Sigmoid colon (tissue), 6 donors: ENCODE measurements at regions not wholly inside any gene's neighbourhood (a gene's known extent, or its start where the extent isn't known, plus 50 kb on each side); places are given as distances from the start of the nearest gene placed in this dataset.

Experiments
- DNase-seq: peaks from one replicate; pipeline ENCODE4 v3.0.0-alpha.2; 2019
- H3K27ac ChIP-seq, 4 donors: fragments of 200-600 bp; sonication (generic); one replicate each; pipeline ENCODE4 v1.5.1; 2016 to 2019; ENCODE audit warnings: mild to moderate bottlenecking in 1 of 4
- H3K27me3 ChIP-seq, 3 donors: fragments of 200-600 bp; sonication (generic); one replicate each; pipeline ENCODE4 v1.5.1; 2019; ENCODE audit warnings: mild to moderate bottlenecking in 1 of 3
- H3K36me3 ChIP-seq, 4 donors: fragments of 200-600 bp; sonication (generic); one replicate each; pipeline ENCODE4 v1.5.1; 2016 to 2019
- H3K4me1 ChIP-seq, 4 donors: fragments of 200-600 bp; sonication (generic); one replicate each; pipeline ENCODE4 v1.5.1; 2017 to 2019
- H3K4me3 ChIP-seq, 4 donors: fragments of 200-600 bp; sonication (generic); one replicate each; pipeline ENCODE4 v1.5.1; 2017 to 2019; ENCODE audit warnings: mild to moderate bottlenecking in 2 of 4, moderate library complexity in 1 of 4
- H3K9me3 ChIP-seq, 4 donors: fragments of 200-600 bp in 3 of 4; sonication (generic) in 3 of 4; one replicate each; pipeline versions ENCODE4 v1.5.1 to v1.6.1; 2013 to 2019
- CTCF ChIP-seq, 4 experiments: fragments of 450-650 bp in 3 of 4; fragments of 200-600 bp in 1 of 4; IDR thresholded peaks; one replicate each; pipeline ENCODE4 v1.5.1; 2016 to 2019; ENCODE audit warnings: antibody characterized with exemption in 4 of 4, mild to moderate bottlenecking in 3 of 4, moderate library complexity in 2 of 4
- EP300 ChIP-seq, 4 donors: sonication (generic); formaldehyde crosslinking; IDR thresholded peaks; one replicate each; pipeline ENCODE4 v1.6.1; 2017; ENCODE audit warnings: antibody characterized with exemption in 4 of 4
- POLR2A ChIP-seq, 2 donors: fragments of 450-650 bp; IDR thresholded peaks; one replicate each; pipeline ENCODE4 v1.6.1; 2016; ENCODE audit warnings: antibody characterized with exemption in 2 of 2, mild to moderate bottlenecking in 2 of 2, moderate library complexity in 2 of 2
- POLR2AphosphoS5 ChIP-seq, 4 donors: sonication (generic); formaldehyde crosslinking; IDR thresholded peaks; one replicate each; pipeline ENCODE4 v1.6.1; 2017; ENCODE audit warnings: antibody characterized with exemption in 4 of 4
- WGBS, 2 donors: extraction: QIAGEN DNeasy Blood & Tissue Kit; methylation state at CpG; one replicate each; pipeline ENCODE4 v1.1.7; 2013; 5-methylcytosine and 5-hydroxymethylcytosine counted together
- intact Hi-C: fragments of 100-400 bp; cut with DNase I; formaldehyde crosslinking; loops from one replicate; pipeline ENCODE4 v1.15.1; 2023
- donor health status: healthy with polysubstance abuse.
- donor health status: healthy.

GRCh38 chr5:73284985-73285384 is 112.0 kb downstream of the TMEM174 start:
- intact Hi-C loops, result no loop called here
- WGBS, 2 donors, result 80 to 87% methylated on average over 3 of the region's 3 CpGs
- no peak overlapping the region for H3K27ac ChIP-seq
- TF ChIP-seq POLR2AphosphoS5 (IDR thresholded peaks at IDR 0.05) (no peak), CTCF (IDR thresholded peaks at IDR 0.05) (no peak), POLR2A (IDR thresholded peaks at IDR 0.05) (no peak), EP300 (IDR thresholded peaks at IDR 0.05) (no peak)
- peaks cover 0 to 7% (median 0%) of the 10 kb centered on the region in 3 donors for H3K27me3 ChIP-seq
- H3K9me3 ChIP-seq, result no peaks in the 10 kb centered on the region
- peaks cover 0 to 19% (median 15%) of the 10 kb centered on the region in 4 donors for H3K4me1 ChIP-seq
- no peaks in the 10 kb centered on the region for H3K36me3 ChIP-seq
- H3K4me3 ChIP-seq, result no peak overlapping the region
- no peak for DNase-seq

- Histone ChIP-seq H3K36me3 (no peaks in the 10 kb centered on the region), H3K9me3 (no peaks in the 10 kb centered on the region), H3K4me1 (peaks cover 0 to 19% (median 15%) of the 10 kb centered on the region in 4 donors), H3K27ac (no peak overlapping the region), H3K27me3 (no peaks in the 10 kb centered on the region), H3K4me3 (no peak overlapping the region)
- WGBS, 2 donors, result 65 to 72% methylated on average over 7 of the region's 7 CpGs
- intact Hi-C loops, result no loop called here
- DNase-seq, result no peak
- TF ChIP-seq POLR2AphosphoS5 (IDR thresholded peaks at IDR 0.05) (no peak), EP300 (IDR thresholded peaks at IDR 0.05) (no peak), CTCF (IDR thresholded peaks at IDR 0.05) (no peak), POLR2A (IDR thresholded peaks at IDR 0.05) (no peak)
Measured at GRCh38 chr5:73284220-73284795, 111.3 kb downstream of the TMEM174 start.

- H3K9me3 ChIP-seq, result no peaks in the 10 kb centered on the region
- no peaks in the 10 kb centered on the region for H3K36me3 ChIP-seq
- no peak for TF ChIP-seq POLR2A (IDR thresholded peaks at IDR 0.05)
- no peak for TF ChIP-seq EP300 (IDR thresholded peaks at IDR 0.05)
- TF ChIP-seq CTCF (IDR thresholded peaks at IDR 0.05), result no peak
- no peak for TF ChIP-seq POLR2AphosphoS5 (IDR thresholded peaks at IDR 0.05)
- intact Hi-C loops, result no loop called here
- DNase-seq, result no peak
- H3K4me1 ChIP-seq, result peaks cover 0 to 19% (median 15%) of the 10 kb centered on the region in 4 donors
- no peaks in the 10 kb centered on the region for H3K27me3 ChIP-seq
- H3K27ac ChIP-seq, result no peak overlapping the region
- H3K4me3 ChIP-seq, result no peak overlapping the region
Measured at GRCh38 chr5:73282923-73283322, 109.9 kb downstream of the TMEM174 start.

GRCh38 chr5:73282383-73282782 is 109.4 kb downstream of the TMEM174 start:
- no peak for TF ChIP-seq POLR2A (IDR thresholded peaks at IDR 0.05)
- no peak for TF ChIP-seq CTCF (IDR thresholded peaks at IDR 0.05)
- TF ChIP-seq POLR2AphosphoS5 (IDR thresholded peaks at IDR 0.05), result no peak
- TF ChIP-seq EP300 (IDR thresholded peaks at IDR 0.05), result no peak
- H3K4me1 ChIP-seq, result peaks cover 0 to 19% (median 15%) of the 10 kb centered on the region in 4 donors
- no peaks in the 10 kb centered on the region for H3K9me3 ChIP-seq
- intact Hi-C loops, result no loop called here
- H3K27ac ChIP-seq, result no peak overlapping the region
- no peaks in the 10 kb centered on the region for H3K27me3 ChIP-seq
- no peak for DNase-seq
- WGBS, 2 donors, result 52 to 79% methylated on average over 7 of the region's 7 CpGs
- H3K36me3 ChIP-seq, result no peaks in the 10 kb centered on the region
- H3K4me3 ChIP-seq, result no peak overlapping the region
